GM21390 (cell line): ENCODE measurements at regions not wholly inside any gene's neighbourhood (a gene's known extent, or its start where the extent isn't known, plus 50 kb on each side); places are given as distances from the start of the nearest gene placed in this dataset.

Experiments
- ATAC-seq: cut with Tn5 transposase; IDR thresholded peaks from one replicate; pipeline ENCODE4 v1.9.1; 2021; ENCODE audit not compliant: unreplicated experiment

DNA sequence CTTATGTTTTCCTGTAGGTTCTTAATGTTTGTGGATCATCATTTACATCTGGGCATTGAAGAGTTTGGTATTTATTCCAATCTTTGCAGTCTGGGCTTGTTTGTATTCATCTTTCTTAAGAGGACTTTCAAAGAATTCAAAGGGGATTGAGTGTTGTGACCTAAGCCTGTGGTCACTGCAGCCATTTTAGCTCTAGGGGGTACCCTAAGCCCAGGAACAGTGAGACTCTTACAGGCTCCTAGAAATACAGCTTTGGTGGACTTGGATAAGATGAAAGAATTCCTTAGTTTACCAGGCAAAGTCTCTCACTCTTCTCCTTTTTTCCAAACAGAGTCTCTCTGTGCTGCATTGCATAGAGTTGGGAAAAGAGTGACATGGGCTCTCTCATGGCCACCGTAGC, 2539.0 kb upstream of the PCDH20 start:
- no peak for ATAC-seq

GRCh38 chr13:63948045-63948444, 2532.4 kb upstream of the PCDH20 start:
- ATAC-seq = no peak

GRCh38 chr13:63944911-63945310, 2529.3 kb upstream of the PCDH20 start:
- no peak for ATAC-seq

DNA sequence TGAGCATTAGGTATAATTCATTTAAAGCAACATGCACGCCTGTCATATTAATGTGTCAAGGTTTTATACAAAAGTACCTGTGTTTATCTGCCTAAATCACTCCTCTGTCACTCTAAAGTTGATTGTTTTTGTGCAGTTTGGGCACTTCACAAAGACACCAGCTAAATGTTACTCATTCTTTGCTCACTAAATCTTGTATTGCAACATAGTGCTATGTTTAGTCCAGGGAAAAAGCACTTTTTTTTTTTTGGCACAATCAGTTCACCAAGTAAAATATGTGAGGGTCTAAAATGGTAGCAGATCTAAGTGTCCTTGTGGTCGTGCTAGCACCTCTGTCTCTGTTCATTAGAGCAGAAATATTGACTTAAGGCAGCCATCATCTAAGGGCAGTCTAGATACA, 2526.7 kb upstream of the PCDH20 start:
- ATAC-seq = no peak

DNA sequence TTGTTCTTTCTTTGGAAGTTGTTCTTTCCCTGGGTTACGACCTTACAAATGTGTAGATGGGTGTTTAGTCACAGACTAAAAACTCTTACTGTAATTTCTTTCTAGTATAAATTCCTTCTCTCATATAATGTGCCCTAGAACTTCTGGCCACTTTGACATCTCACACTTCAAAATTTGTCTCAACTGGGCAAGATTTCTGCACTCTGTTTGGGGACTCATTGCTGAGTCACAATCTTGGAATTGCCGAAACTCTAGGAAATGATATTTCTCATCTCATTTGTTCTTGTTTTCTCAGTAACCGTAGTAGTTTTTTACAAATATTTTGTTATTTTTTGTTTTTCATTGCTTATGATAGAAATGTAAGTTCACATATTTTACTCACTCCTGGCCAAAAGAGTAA, 2523.2 kb upstream of the PCDH20 start:
- ATAC-seq = no peak

DNA sequence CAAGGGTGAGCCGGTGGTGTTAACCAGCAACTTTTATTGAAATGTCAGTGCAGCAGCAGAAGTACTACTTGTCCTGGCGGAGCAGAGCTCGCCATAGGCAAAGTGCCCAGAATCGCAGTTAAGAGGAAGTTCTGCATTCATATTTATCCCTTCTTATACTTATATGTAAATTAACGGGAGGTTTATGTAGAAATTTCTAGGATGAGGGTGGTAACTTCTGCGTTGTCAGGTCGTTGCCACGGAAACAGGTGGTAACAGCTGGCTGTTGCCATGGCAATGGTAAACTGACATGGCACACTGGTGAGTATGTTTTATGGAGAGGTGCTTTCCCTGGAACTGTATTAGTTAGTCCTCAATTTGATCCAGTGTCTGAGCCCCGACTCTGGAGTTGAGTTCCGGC, 2494.9 kb upstream of the PCDH20 start:
- no peak for ATAC-seq

DNA sequence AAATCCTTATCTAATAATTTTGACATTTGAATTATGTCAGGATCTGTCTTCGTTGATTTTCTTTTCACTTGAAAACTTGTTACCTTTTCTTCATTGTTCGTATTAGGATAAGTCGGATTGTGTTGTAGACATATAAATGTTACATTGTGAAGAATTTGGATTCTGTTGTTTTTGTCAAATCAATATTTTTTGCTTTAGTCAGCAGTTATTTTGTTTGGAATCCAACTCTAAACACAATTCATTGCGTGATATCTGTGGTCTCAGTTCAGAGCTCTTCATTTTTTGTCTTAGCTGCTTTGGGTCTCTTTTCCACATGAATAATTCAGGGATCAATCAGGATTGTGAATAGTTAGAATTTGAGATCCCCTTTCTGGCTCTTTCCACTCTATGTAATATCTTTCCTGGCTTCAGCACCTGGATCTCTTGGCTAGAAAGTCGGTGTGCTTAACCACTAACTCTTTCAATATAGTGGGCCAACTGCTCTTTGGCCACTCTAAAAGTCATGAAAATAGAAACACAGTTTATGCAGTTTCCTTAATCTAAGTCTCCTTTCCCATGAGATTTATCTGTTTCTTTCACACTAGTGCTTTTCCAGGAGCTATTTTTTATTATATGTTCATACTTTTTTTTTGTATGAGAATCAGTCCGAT, 2494.2 kb upstream of the PCDH20 start:
- ATAC-seq = no peak

DNA sequence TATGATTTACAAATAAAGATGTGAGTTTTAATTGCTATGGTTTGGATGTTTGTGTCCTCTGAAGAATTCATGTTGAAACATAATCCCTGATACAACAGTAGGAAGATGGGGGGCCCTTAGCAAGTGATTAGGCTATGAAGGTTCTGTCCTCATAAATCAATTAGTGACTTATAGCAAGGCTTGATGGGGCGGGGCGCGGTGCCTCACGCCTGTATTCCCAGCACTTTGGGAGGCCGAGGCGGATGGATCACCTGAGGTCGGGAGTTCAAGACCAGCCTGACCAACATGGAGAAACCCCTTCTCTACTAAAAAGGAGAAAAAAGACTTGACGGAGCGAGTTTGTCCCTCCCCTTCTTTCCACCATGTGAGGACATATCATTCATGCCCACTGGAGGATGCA, 2486.5 kb upstream of the PCDH20 start:
- no peak for ATAC-seq

GRCh38 chr13:63901630-63902029, 2486.0 kb upstream of the PCDH20 start:
- no peak for ATAC-seq

DNA sequence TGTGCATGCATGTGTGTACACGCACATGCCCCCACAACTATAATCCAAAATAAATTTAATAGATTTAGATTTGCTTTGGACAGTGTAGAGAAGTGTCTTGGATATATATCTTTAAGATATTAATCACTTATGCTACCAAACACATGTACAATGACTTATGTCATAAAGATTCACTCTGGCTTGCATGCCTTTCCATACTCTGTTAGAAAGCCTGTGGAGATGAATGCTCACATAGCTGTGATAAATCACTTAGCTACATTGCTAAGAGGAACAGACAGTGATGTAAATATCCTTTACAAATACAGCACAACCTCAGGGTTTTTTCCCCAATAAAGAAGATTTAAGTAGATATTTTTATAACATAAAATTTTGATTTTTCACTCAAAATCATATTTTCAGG, 2484.8 kb upstream of the PCDH20 start:
- no peak for ATAC-seq

DNA sequence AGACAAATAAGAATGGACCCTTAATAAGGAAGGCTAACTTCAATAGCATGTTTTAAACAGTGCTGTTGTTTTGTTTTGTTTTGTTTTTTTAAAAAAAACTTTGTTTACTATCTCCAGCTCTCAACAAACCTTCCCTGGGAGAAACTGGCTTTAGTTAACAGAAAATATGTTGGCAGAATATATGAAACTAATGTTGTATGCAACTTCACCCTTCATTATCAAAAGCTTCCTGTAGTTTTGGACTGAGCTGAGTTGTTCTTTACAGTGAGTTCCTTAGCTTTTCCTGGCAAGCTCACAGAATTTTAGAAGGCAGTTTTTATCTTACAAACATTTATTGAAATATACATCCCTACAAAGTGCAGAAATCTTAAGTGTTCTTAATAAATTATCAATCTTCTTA, 2480.7 kb upstream of the PCDH20 start:
- ATAC-seq = no peak

GRCh38 chr13:63882052-63882451, 2466.4 kb upstream of the PCDH20 start:
- ATAC-seq = no peak

GRCh38 chr13:63880705-63881104, 2465.1 kb upstream of the PCDH20 start:
- ATAC-seq = no peak

- ATAC-seq = no peak
Observed at GRCh38 chr13:63873936-63874335, 2458.3 kb upstream of the PCDH20 start.

DNA sequence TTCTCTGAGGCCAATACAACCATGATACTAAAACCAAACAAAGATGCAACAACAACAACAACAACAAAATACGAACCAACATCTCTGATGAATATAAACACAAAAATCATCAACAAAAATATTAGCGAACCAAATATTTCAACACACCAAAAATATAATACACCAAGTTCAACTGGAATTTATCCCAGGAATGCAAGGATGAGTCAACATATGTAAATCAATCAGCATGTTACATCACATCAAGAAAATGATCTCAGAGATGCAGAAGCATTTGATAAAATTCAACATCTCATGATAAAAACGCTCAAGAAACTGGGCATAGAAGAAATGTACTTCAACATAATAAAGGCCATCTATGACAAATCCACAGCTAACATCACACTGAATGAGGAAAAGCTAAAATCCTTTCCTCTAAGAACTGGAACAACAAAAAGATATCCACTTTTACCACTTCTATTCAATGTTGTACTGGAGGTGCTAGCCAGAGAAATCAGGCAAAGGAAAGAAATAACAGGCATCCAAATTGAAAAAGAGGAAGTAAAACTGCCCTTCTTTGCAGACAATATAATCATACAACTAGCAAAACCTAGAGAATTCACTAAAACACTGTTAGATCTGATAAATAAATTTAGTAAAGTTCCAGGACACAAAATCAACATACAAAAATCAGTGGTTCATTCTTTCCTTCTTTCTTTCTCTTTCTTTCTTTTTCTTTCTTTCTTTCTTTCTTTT, 2448.7 kb upstream of the PCDH20 start:
- no peak for ATAC-seq

DNA sequence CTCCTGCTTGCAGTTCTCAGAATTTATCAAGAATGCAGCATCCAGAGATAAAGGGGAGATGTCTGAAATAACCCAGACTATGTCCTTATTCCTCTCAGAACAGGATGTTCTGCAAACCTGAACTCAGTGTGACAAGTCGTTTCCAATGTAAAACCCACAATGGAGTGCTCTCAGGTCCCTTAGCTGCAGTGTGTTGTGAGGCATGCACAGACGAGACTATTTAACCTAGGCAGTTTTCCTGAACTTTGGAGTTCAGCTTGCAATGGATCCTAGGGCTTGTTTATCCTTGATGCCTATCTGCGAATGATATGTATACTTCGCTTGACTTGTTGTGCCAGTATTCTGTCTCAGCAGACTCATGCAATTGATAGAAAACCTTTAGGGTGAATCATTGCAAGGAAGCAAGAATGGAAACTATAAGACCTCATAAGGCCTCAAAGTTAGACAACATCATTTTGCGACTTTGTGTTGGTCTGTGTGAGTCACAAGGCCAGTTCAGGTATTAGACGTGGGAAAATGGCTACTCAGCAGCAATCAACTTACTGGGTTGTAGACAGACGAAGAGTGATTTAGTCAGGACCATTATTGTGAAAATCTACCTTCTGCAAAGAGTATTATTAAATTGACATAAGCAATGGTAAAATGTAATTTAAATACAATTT, 2439.9 kb upstream of the PCDH20 start:
- ATAC-seq = no peak

- ATAC-seq = no peak
Observed at GRCh38 chr13:63853816-63854215, 2438.2 kb upstream of the PCDH20 start.

DNA sequence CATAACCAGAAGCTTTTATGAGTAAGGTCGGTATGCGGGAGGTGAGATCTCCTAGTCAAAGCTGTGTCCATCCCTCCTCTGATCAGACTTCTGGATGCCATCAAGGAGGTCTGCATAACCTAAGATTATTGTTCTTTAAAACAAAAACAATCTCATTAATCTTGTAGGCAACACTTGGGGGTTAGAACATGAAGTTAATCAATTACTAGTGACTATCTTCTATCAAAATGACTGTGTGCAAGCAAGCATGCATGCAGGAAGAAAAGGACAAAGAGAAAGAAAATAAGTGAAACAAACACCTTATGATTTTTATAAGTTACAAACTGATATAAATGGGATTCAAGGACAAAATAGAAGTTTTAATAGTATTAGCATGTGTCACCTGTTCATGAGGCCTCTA, 2435.9 kb upstream of the PCDH20 start:
- no peak for ATAC-seq

GRCh38 chr13:63843766-63844699, 2428.4 kb upstream of the PCDH20 start:
- ATAC-seq = no peak

DNA sequence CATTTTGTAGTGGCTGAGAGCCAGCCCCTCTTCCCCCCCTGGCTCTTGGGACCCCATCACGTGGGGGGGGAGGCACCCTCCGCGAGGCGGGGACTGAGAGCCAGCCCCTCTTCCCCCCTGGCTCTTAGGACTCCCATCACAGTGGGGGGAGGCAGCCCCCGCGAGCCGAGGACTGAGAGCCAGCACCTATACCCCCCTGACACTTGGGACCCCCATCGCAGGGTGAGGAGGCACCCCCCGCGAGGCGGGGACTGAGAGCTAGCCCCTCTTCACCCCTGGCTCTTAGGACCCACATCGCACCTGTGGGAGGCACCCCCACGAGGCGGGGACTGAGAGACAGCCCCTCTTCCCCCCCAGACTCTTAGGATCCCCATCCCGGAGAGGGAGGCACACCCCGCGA, 2426.5 kb upstream of the PCDH20 start:
- no peak for ATAC-seq
